AG10803 (cell line): ENCODE measurements at regions not wholly inside any gene's neighbourhood (a gene's known extent, or its start where the extent isn't known, plus 50 kb on each side); places are given as distances from the start of the nearest gene placed in this dataset.

Source experiments
- DNase-seq: peaks from one replicate; pipeline ENCODE4 v3.0.0; 2010; ENCODE audit warnings: low read depth
- H3K4me3 ChIP-seq: 2 replicates; pipeline ENCODE4 v1.5.1; 2011; ENCODE audit warnings: mild to moderate bottlenecking, low read length, control low read depth
- CTCF ChIP-seq: conservative IDR thresholded peaks from 2 replicates; pipeline ENCODE4 v1.5.1; 2011; ENCODE audit warnings: mild to moderate bottlenecking, low read length, control low read depth, inconsistent platforms

- DNase-seq, result no peak
- no peak overlapping the region for H3K4me3 ChIP-seq
- peak; percentile 66 for TF ChIP-seq CTCF
Observed at GRCh38 chr10:114879541-114880158, 58.1 kb downstream of the FHIP2A start.

- peak; percentile 20 for DNase-seq
- TF ChIP-seq CTCF, result no peak
- no peak overlapping the region for H3K4me3 ChIP-seq
Observed at GRCh38 chr10:114881417-114881816, 56.6 kb upstream of the TRUB1 start.

GRCh38 chr10:114881901-114882300, 56.1 kb upstream of the TRUB1 start:
- no peak for TF ChIP-seq CTCF
- no peak overlapping the region for H3K4me3 ChIP-seq
- no peak for DNase-seq

- H3K4me3 ChIP-seq, result no peak overlapping the region
- TF ChIP-seq CTCF, result no peak
- no peak for DNase-seq
Observed at GRCh38 chr10:114885443-114885842, 52.6 kb upstream of the TRUB1 start.
